SK-N-SH (cell line): ENCODE measurements at regions not wholly inside any gene's neighbourhood (a gene's known extent, or its start where the extent isn't known, plus 50 kb on each side); places are given as distances from the start of the nearest gene placed in this dataset.

Experiments used
- CTCF ChIP-seq: fragments of 200-600 bp; sonication (generic); IDR thresholded peaks from 2 replicates; pipeline ENCODE4 v1.6.1; 2017; ENCODE audit warnings: antibody characterized with exemption, mild to moderate bottlenecking, moderate library complexity
- EP300 ChIP-seq, 2 experiments: IDR thresholded peaks; 2 replicates each; pipeline versions ENCODE4 v1.4.0 to v1.6.1; 2012; ENCODE audit warnings: borderline replicate concordance in 1 of 2, low read depth in 1 of 2, low read length in 1 of 2
- EZH2phosphoT487 ChIP-seq: fragments of 200-600 bp; sonication (generic); IDR thresholded peaks from 2 replicates; pipeline ENCODE4 v1.6.1; 2017; ENCODE audit warnings: low read depth, mixed run types, mild to moderate bottlenecking, antibody characterized with exemption, moderate library complexity, borderline replicate concordance
- MAX ChIP-seq: IDR thresholded peaks from 2 replicates; pipeline ENCODE4 v1.4.0; 2012; ENCODE audit warnings: low read depth
- NRF1 ChIP-seq: IDR thresholded peaks from 2 replicates; pipeline ENCODE4 v1.6.1; 2012; ENCODE audit warnings: low read depth, mild to moderate bottlenecking, low read length
- POLR2AphosphoS5 ChIP-seq: IDR thresholded peaks from 2 replicates; pipeline ENCODE4 v1.6.1; 2012; ENCODE audit warnings: low read depth, low read length
- RFX5 ChIP-seq: IDR thresholded peaks from 2 replicates; pipeline ENCODE4 v1.6.1; 2012; ENCODE audit warnings: mild to moderate bottlenecking, improper control_type of control experiment, low read length
- TAF1 ChIP-seq: IDR thresholded peaks from 2 replicates; pipeline ENCODE4 v1.6.1; 2012; ENCODE audit warnings: low read depth, mild to moderate bottlenecking, low read length, moderate library complexity, borderline replicate concordance
- USF1 ChIP-seq: IDR thresholded peaks from 2 replicates; pipeline ENCODE4 v1.4.0; 2012; ENCODE audit warnings: low read depth, borderline replicate concordance
- USF2 ChIP-seq: fragments of 150-350 bp; IDR thresholded peaks from 2 replicates; pipeline ENCODE4 v1.6.1; 2017; ENCODE audit warnings: antibody characterized with exemption, low read length, low read depth, borderline replicate concordance

GRCh38 chr12:16763901-16764300 lies 157.9 kb upstream of the LMO3 start:
- TF ChIP-seq EP300 (IDR thresholded peaks at IDR 0.05; ENCODE audit: borderline replicate concordance in 1 of 2, low read depth in 1 of 2, low read length in 1 of 2) (no peak), MAX (no peak), POLR2AphosphoS5 (no peak), CTCF (no peak), NRF1 (no peak), RFX5 (no peak), EZH2phosphoT487 (no peak), TAF1 (no peak), USF1 (no peak), USF2 (no peak)
